Neural cell (in vitro differentiated cells): ENCODE measurements at regions not wholly inside any gene's neighbourhood (a gene's known extent, or its start where the extent isn't known, plus 50 kb on each side); places are given as distances from the start of the nearest gene placed in this dataset.

Source experiments
- CTCF ChIP-seq: fragments of 450-650 bp; IDR thresholded peaks from 2 replicates; pipeline ENCODE4 v1.5.1; 2014; ENCODE audit warnings: antibody characterized with exemption, mild to moderate bottlenecking, moderate library complexity; ENCODE audit not compliant: poor library complexity, severe bottlenecking
- POLR2AphosphoS5 ChIP-seq: IDR thresholded peaks from 2 replicates; pipeline ENCODE4 v1.6.1; 2012

GRCh38 chr7:45998506-45998905, 77.4 kb upstream of the IGFBP3 start:
- no peak for TF ChIP-seq CTCF
- TF ChIP-seq POLR2AphosphoS5 = no peak
